ENCODE measurements at regions not wholly inside any gene's neighbourhood (a gene's known extent, or its start where the extent isn't known, plus 50 kb on each side); places are given as distances from the start of the nearest gene placed in this dataset.

GRCh38 chr12:90366286-90366685, 588.7 kb downstream of the CCER1 start:
- ChIA-PET POLR2A (no interaction called here), CTCF (no interaction called here)
- DNase-seq (ENCODE audit: low read depth): no peak
- no peaks in the 10 kb centered on the region for H3K27me3 ChIP-seq (ENCODE audit: control insufficient read depth, insufficient read depth, low read length)
- H3K36me3 ChIP-seq (ENCODE audit: control insufficient read depth, insufficient read depth, low read length): no peaks in the 10 kb centered on the region
- no peak for TF ChIP-seq CTCF (IDR thresholded peaks at IDR 0.05; ENCODE audit: insufficient read depth, low read depth, low read length)
- H3K4me3 ChIP-seq (ENCODE audit: low read depth, low read length): no peak overlapping the region

GRCh38 chr12:90360300-90360699, 594.7 kb downstream of the CCER1 start:
- CTCF ChIA-PET: no interaction called here
- Histone ChIP-seq H3K36me3 (ENCODE audit: control insufficient read depth, insufficient read depth, low read length) (no peaks in the 10 kb centered on the region), H3K27me3 (ENCODE audit: control insufficient read depth, insufficient read depth, low read length) (no peaks in the 10 kb centered on the region; the same call in 1 of the 2 replicates), H3K4me3 (ENCODE audit: low read depth, low read length) (no peak overlapping the region)
- DNase-seq (ENCODE audit: low read depth): no peak
- TF ChIP-seq CTCF (IDR thresholded peaks at IDR 0.05; ENCODE audit: insufficient read depth, low read depth, low read length): no peak
- POLR2A ChIA-PET: no interaction called here

- ChIA-PET CTCF (no interaction called here), POLR2A (no interaction called here)
- Histone ChIP-seq H3K4me3 (ENCODE audit: low read depth, low read length) (no peak overlapping the region), H3K36me3 (ENCODE audit: control insufficient read depth, insufficient read depth, low read length) (no peaks in the 10 kb centered on the region), H3K27me3 (ENCODE audit: control insufficient read depth, insufficient read depth, low read length) (no peaks in the 10 kb centered on the region; the same call in 1 of the 2 replicates)
- TF ChIP-seq CTCF (IDR thresholded peaks at IDR 0.05; ENCODE audit: insufficient read depth, low read depth, low read length): no peak
- DNase-seq (ENCODE audit: low read depth): no peak
These were observed 599.1 kb downstream of the CCER1 start for GRCh38 chr12:90355711-90356355.

GRCh38 chr12:90343966-90344365, 611.0 kb downstream of the CCER1 start:
- Histone ChIP-seq H3K36me3 (ENCODE audit: control insufficient read depth, insufficient read depth, low read length) (no peaks in the 10 kb centered on the region), H3K27me3 (ENCODE audit: control insufficient read depth, insufficient read depth, low read length) (peaks cover 3% of the 10 kb centered on the region), H3K4me3 (ENCODE audit: low read depth, low read length) (no peak overlapping the region)
- ChIA-PET POLR2A (no interaction called here), CTCF (no interaction called here)
- no peak for DNase-seq (ENCODE audit: low read depth)
- TF ChIP-seq CTCF (IDR thresholded peaks at IDR 0.05; ENCODE audit: insufficient read depth, low read depth, low read length): no peak

GRCh38 chr12:90342081-90342480, 612.9 kb downstream of the CCER1 start:
- no peak for TF ChIP-seq CTCF (IDR thresholded peaks at IDR 0.05; ENCODE audit: insufficient read depth, low read depth, low read length)
- Histone ChIP-seq H3K4me3 (ENCODE audit: low read depth, low read length) (no peak overlapping the region), H3K27me3 (ENCODE audit: control insufficient read depth, insufficient read depth, low read length) (peaks cover 3% of the 10 kb centered on the region), H3K36me3 (ENCODE audit: control insufficient read depth, insufficient read depth, low read length) (no peaks in the 10 kb centered on the region)
- ChIA-PET POLR2A (no interaction called here), CTCF (no interaction called here)
- DNase-seq (ENCODE audit: low read depth): no peak

Data from BJ (cell line).